GM19463 (cell line): ENCODE measurements at regions not wholly inside any gene's neighbourhood (a gene's known extent, or its start where the extent isn't known, plus 50 kb on each side); places are given as distances from the start of the nearest gene placed in this dataset.
"Not testable (repeated sequence)": the region's sequence is repeated elsewhere in the genome, so short reads cannot be mapped to it uniquely, and the experiment has no call there.

Source experiments
- ATAC-seq: cut with Tn5 transposase; IDR thresholded peaks from one replicate; pipeline ENCODE4 v1.9.1; 2021; ENCODE audit warnings: mild to moderate bottlenecking, moderate library complexity; ENCODE audit not compliant: unreplicated experiment

DNA sequence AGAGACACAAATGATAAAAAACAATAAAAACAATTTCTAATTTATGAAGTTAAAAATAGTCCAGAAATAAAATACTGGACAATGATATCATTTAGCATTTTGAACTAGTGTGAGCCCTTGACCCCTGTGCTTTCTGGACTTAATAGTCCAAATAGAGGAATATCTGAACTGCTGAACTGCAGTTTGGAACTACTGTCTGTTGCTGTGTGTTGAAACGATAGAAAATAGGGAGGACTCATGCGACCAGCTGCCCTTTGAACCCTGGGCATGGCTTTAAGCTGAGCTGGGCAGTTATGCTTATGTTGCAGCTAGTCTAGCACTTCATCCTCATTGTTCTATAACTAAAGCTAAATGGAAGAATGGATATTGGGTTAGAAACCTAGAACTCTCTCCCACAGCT lies 99.5 kb downstream of the FMR1NB start:
- ATAC-seq = no peak

DNA sequence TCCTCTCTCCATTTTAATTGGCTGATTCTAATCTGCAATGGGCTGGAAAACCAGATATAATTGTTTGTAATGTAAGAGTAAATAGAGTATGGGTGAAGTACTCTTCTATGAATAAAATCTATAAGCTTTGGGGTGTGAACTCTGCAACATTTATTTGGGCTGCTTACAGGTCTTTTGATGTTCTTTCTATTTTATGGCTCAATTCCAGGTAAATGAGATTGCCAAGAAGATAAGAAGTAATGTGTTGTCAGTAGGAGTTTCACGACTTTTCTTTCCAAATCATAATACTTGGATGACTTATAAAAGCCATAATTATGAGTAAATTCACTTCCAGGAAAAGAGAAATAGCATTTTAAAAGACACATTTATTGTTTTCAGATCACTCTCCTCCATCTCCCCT lies 103.5 kb downstream of the FMR1NB start:
- no peak for ATAC-seq

DNA sequence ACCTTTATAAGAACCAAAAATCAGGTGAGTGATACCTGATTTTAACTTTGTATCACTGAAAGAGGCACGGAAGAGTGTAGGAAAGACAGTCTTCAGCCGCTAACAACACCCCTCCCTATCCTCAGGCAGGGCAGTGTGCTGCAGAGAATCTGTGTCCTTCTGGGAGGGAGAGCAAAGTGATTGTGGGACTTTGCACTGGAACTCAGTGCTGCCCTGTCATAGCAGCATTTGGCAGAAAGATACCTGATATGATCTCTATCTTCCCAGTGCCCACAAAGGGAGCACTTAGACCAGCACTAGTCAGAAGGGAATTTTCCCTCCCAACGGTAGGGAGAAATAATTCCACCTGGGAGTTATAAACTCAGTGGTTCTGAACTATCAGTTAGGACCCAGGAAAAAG lies 139.0 kb downstream of the FMR1NB start:
- no peak for ATAC-seq

DNA sequence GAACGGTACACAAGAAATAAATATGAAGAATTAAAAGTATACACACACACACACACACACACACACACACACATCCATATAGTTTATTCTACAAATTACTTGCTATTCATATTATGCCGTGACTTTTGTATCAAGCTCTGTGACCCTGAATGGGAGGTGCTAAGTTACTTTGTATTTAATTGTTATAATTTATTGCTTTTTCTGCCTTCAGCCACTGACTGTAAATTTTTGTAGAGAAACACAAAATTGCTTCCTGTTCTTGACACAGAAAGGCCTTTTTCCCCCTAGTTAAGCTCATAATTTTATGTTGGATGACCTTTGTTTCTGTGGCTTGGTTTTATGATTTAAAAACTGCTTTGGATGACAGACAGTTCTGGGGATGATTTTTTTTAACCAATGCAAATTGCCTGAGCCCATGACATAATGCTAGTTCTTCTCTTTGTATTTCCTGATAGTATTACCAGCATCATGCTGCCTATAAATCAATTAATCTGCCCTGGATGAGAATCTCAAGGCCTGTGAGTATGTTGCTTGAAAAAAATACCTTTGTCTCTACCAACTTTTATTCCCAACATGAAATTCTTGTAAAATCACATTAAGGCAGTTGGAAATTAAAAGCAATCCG lies 140.0 kb downstream of the FMR1NB start:
- no peak for ATAC-seq

DNA sequence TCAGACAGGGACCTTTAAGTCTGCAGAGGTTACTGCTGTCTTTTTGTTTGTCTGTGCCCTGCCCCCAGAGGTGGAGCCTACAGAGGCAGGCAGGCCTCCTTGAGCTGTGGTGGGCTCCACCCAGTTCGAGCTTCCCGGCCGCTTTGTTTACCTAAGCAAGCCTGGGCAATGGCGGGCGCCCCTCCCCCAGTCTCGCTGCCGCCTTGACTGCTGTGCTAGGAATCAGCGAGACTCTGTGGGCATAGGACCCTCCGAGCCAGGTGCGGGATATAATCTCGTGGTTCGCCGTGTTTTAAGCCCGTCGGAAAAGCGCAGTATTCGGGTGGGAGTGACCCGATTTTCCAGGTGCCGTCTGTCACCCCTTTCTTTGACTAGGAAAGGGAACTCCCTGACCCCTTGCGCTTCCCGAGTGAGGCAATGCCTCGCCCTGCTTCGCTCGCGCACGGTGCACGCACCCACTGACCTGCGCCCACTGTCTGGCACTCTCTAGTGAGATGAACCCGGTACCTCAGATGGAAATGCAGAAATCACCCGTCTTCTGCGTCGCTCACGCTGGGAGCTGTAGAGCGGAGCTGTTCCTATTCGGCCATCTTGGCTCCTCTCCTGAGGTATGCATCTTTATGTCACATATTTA lies 147.9 kb downstream of the FMR1NB start:
- not testable (repeated sequence) for ATAC-seq

DNA sequence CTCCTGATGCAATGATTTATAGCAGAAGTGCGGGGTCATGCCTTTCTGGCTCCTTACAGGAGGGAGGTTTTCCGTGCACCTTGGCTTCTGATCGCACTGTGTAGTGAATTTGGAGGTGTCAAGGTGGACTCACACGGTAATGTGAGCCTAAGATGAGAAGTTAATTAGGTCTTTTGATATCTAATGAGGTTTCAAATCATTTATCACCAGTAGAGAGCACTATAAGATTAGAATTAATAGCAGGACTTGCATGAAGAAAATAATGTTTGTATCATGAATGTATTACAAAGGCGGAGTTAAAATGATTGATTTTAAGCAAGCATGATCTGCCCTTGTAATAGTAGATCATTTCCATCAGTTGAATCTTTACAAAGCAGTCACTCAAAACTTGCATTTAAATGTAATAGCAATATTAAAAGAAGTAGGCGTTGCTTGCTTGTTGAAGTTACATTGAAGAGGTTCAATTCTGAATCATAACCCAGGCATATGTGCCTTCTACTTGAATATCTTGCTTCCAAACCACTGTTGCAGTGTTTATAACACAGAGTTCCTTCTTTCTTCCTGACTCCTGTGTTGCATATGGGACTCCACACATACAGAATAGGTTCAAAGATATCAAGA lies 152.1 kb downstream of the FMR1NB start:
- ATAC-seq = no peak

DNA sequence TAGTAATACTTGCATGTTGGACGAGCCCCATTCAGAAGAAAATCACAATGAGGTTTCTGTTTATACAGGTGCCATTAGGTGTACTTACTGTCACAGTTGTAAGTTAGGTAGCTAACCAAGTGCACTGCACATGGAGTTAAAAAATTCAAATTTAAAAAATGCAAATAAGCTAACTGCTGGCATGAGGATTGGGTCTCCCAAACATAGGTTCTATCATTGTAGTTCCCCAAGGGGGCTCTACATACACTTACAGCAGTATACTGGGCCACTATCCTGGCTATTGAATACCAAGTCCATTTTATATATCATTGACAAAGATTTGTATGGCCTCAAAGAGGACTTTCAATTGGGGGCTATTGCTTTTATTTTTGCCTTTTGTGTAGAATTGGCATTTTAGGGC lies 153.4 kb downstream of the FMR1NB start:
- no peak for ATAC-seq

DNA sequence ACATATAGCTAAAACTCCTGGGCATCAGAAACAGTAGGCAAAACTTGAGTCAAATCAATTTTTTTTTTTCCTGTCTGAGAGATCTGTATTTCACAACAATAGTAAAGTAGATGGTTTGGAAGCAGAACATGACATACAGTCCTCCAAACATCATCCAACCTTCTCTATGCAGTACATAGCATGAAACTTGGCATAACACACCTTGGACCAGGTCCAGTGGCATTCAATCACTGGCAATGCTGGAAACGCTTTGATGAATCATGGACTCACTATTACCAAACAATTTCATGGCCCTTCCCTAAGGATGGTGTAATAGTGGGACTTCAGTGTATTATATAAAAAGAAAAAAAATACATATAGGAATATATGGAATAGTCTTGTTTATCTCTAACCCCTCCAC lies 154.6 kb downstream of the FMR1NB start:
- ATAC-seq = no peak

DNA sequence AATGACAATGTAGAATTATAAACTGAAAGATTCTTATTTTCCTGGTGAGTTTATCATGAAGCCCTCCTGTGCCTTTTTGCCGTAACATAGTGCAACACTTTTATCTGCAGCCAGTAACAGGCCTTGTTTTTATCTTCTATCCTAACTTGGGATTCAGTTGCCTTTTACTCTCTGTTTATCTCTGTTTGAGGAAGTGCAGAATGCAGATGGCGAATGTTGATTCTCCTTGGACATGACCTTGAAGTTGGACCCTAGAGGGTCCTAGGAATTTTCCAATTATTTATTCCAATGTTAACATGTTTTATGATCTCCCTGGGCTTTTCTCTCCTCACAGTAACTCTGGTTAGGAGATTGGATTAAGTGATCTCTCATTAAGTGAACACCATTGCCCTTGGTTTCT lies 165.0 kb downstream of the FMR1NB start:
- no peak for ATAC-seq

DNA sequence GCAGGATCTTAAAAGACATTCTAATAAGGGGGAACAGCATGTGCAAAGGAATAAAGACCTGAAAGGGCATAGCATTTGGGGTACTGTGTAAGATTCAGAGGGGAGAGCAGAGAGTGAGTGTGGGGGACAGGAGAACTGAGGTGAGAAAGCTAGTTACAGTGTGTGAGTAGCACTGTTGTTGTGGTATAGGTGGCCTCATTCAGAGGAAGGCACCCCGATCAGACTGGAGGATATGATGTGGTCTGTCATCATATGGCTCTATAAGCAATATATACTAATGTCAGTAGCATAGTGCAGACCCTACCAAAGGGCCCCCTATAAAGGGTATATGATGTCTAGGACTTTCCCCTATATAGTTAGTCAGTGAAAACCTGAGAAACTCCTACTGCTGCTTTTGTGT lies 175.8 kb downstream of the FMR1NB start:
- ATAC-seq = no peak

DNA sequence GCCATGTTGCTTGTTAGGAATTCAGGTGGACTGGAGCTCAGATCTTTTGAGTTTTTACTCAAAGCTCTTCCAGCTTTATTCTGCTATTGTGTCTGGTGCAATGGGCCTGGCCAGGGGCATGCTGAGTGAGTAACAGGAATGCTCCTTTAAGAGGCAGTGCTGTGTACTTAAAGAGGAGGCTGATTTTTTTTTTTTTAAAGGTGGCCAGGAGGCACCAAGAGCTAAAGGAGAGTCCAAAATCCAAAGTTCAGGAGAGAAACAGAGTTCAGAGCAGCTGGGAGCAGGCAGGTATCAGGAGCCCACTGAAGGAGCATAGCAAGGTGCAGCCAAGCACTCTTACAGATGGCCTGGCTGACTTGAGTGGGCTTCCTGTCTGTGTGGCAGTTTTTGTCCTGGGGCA lies 178.7 kb downstream of the FMR1NB start:
- ATAC-seq = no peak

DNA sequence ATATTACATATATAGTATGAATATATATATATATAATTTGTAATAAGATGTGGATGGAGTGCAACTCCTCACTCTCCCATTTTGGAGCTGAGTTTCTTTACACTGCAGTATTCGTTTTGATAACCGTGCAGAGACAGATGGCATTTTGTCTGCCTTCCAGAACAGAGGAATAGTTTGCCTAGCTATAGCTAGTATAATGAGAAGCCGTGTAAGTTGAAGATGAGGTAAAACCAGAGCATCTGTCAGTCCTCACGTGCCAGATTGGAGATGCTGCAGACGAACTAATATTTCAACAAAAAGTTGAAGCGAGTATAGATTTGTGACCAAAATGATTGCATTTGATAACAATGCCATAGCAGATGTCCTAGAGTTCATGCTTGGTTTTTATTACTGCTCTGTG lies 180.6 kb downstream of the FMR1NB start:
- ATAC-seq = no peak

DNA sequence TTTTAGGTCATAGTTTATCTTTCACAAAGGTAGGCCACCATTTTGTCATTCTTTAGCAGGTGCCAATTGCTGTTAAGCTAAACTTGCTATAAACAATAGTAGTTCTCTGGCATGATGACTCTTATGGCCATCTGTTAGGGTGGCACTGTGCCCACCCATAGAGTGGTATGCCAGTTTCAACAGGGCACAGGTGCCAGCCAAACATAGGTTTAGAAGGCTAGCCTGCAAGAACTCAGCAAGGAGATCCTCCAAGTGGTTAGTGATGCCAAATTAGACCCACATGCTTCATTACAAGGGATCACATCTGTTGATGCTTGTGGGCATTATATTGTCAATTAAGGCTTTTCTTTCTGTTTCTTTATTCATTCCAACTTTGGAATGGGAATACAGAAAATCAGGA lies 204.5 kb downstream of the FMR1NB start:
- ATAC-seq = no peak

DNA sequence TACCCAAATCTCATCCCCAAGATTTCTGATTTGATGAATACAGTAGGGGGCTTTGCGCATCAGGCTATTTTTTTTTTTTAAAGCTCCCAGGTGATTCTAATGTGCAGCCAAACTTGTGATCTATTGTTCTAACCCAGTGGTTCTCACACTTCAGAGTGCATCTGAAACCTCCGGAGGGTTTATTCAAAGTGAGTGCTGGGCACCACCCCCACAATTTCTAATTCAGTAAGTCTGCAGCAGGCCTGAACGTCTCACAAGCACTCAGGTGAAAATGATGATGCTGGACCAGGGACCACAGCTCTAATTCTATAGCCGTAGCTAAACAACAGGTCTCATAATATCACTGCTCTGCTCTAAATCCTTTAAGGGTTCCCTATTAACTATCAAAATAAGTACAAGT lies 211.4 kb downstream of the FMR1NB start:
- no peak for ATAC-seq

DNA sequence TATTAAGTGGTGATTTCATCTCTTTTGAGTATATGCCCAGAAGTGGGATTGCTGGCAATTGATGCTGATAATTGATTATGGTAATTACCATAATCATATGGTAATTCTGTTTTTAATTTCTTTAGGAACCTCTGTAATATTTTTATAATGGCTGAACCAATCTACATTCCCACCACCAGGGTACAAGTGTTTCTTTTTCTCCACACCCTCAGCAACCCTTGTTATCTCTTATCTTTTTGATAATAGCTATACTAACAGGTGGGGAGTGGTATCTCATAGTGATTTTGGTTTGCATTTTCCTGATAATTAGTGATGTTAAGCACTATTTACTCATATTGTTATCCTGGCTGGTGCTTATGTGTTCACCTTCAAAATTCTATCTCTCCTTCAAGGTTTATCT lies 212.6 kb downstream of the FMR1NB start:
- ATAC-seq = no peak

DNA sequence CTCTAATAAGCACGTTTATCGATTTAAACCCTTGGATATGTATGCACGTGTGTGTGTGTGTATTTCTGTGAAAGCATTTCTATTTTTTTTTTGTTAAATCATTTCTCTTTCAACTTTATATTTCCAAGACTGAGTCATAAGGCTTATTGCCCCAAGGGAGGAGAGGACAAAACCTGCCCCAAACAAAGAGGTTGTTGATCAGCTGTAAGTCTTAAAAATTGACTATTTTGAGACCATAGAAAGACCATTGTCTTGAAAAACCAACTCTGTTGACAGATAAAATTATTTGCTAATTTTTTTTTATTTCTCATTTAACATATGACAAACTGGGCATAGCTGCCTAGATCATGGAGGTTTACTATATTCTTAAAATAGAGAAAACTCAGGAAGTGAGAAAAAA lies 222.4 kb downstream of the FMR1NB start:
- ATAC-seq = no peak

DNA sequence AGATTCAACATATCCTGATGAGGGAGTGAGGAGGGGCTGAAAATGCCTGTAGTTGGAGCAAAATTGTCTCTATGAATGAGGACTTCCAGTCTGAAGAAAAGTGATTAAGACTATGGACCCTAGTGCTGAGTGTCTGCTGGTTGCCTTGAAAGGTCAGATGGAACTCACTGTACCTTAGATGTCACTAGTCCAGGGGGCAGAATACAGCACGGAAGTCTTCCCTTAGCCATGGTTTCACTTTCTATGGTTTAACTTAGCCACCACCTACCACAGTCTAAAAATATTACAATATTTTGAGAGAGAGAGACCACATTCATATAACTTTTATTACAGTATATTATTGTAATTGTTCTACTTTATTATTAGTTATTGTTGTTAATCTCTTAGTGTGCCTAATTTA lies 223.1 kb downstream of the FMR1NB start:
- ATAC-seq = no peak

DNA sequence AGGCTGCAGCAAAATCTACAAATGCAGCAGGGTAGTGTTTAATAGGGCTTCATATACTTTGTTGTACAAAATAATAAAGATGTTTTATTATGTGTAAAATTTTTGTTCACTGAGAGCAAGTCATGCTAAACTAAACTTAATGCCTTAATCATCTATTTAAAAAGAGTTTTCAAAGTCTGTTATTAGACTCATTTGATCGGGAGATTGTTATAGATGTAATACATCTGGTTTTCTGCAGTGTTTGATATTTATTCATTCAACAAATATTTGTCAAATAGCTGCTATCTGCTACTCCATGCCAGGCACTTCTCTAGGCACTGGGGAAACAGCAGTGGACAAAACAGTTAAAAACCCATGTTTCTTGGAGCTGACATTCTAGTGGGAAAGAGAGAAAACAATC lies 233.6 kb downstream of the FMR1NB start:
- ATAC-seq = no peak

DNA sequence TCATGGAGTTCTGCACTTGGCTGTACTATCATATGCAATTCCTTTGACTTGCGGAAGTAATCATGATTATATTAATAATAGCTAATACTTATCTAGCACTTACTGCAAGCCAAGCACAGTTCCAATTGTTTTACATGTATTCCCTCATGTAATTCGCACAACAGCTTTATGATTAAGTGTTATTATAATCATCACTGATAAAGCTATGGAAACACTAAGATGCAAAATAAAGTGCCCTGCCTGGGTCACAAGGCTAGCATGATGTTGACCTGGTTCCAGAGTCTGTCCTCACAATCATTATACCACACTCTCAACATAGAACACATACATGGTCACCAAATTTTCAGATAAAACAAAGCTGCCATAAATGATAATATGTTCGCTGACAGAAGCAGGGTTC lies 234.6 kb downstream of the FMR1NB start:
- no peak for ATAC-seq

DNA sequence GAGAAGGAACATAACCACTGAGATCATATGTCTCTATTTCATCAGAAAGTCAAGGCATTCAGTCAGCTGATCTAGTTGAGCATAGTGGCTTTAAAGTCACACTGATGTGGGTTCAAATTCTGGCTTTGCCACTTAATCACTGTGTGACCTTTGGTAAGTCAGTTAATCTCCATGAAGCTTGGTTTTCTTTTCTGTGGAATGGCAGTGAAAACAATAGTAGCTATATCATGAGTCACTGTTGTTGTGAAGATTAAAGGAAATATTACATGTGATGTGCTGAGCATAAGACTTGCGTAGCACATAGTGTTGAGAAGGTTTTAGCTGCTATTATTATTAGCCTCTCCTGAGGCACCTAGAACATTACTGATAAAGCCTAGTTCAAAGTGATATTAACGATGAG lies 242.2 kb downstream of the FMR1NB start:
- ATAC-seq = no peak

DNA sequence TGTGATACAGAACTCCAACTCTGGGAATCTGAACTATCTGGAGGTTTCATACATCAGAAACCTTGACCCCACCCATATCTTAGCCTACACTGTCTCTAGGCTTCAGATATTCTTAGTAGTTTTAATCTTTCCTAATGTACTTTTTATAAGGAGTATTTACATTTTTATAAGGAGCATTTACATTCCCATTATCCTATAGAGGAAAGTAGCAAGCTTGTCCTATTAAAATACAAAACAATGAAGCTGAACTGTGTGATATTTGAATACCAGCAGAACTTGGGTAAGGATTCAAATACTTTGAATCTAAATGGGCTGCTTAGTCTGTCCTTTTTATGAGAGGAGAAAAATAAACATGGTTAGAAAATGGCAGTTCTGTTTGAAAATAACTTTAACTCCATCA lies 247.4 kb downstream of the FMR1NB start:
- no peak for ATAC-seq

DNA sequence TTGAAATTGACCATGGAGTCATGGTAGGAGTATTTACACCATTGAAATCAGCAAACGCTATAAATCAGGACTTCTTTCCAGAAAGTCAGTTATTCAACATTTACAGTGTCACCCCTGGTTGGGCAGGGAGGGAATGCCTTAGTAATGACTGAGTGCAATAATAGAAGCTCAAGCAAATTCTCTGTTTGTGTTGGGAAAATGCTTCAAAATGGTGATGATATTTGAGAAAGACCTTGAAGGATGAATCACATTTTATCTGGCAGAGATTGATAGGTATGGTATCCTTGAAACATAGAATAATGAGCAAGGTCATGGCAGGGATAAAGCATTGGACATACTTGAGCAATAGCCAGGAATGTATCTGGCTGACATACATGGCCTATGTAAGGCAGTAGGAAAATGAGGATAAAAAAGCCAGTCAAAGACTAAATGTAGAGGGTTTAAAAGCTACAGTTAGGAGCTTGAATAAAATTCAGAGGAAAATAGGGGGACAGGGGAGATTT lies 248.7 kb downstream of the FMR1NB start:
- no peak for ATAC-seq

DNA sequence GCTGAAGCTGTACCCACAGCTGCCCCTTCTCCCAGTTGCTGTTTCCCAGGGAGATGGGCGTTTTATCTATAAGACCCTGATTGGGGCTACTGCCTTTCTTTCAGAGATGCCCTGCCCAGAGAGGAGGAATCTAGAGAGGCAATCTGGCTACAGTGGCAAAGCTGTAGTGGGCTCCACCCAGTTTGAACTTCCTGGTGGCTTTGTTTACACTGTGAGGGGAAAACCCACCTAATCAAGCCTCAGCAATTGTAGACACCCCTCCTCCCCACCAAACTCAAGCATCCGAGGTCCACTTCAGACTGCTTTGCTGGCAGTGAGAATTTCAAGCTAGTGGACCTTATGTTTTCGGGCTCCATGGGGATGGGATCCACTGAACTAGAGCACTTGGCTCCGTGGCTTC lies 240.4 kb upstream of the AFF2 start:
- no peak for ATAC-seq
